ENCODE measurements at regions not wholly inside any gene's neighbourhood (a gene's known extent, or its start where the extent isn't known, plus 50 kb on each side); places are given as distances from the start of the nearest gene placed in this dataset.

- no peak overlapping the region for H3K9ac ChIP-seq (ENCODE audit: control insufficient read depth, extremely low read depth, insufficient read depth, low read length)
- dilution Hi-C loops (cut with MboI; ENCODE audit: extremely low pct_ligation_motif_present, low sequenced_read_pairs): no loop called here
- H3K4me3 ChIP-seq (ENCODE audit: control insufficient read depth in 2 of 3, extremely low read depth in 1 of 3, insufficient read depth in 2 of 3, low read depth in 1 of 3, low read length in 3 of 3): no peak overlapping the region
- H3K4me2 ChIP-seq (ENCODE audit: control insufficient read depth, extremely low read depth, insufficient read depth, low read depth, low read length): no peak overlapping the region
- peaks cover 18% of the 10 kb centered on the region for H3K4me1 ChIP-seq (ENCODE audit: control insufficient read depth, extremely low read depth, insufficient read depth, low read length)
- no peak overlapping the region for H3K27ac ChIP-seq (ENCODE audit: control insufficient read depth, insufficient read depth, low read length)
- H3K27me3 ChIP-seq (ENCODE audit: control insufficient read depth, extremely low read depth, insufficient read depth, low read length): no peaks in the 10 kb centered on the region
- H3K79me2 ChIP-seq (ENCODE audit: control insufficient read depth, insufficient read depth, low read length): no peaks in the 10 kb centered on the region
- DNase-seq (ENCODE audit: low read depth, low spot score) (no peak), FAIRE-seq (no peak)
- no peaks in the 10 kb centered on the region for H3K36me3 ChIP-seq (ENCODE audit: control insufficient read depth in 2 of 2, extremely low read depth in 1 of 2, insufficient read depth in 2 of 2, low read length in 2 of 2)
- TF ChIP-seq CTCF (optimal IDR thresholded peaks at IDR 0.05 in 1 of 3, IDR thresholded peaks at IDR 0.05 in 1 of 3, conservative IDR thresholded peaks at IDR 0.05 in 1 of 3; ENCODE audit: extremely low read depth in 1 of 3, insufficient read depth in 2 of 3, low read length in 3 of 3): no peak
- no peak for TF ChIP-seq EZH2 (IDR thresholded peaks at IDR 0.05; ENCODE audit: low read length)
- no peaks in the 10 kb centered on the region for H3K9me3 ChIP-seq (ENCODE audit: control insufficient read depth, low read depth, low read length)
- H4K20me1 ChIP-seq (ENCODE audit: control insufficient read depth, extremely low read depth, insufficient read depth, low read length): no peaks in the 10 kb centered on the region
- H2AFZ ChIP-seq (ENCODE audit: control insufficient read depth, low read length): no peak overlapping the region
- H3K9me1 ChIP-seq (ENCODE audit: control insufficient read depth, extremely low read depth, insufficient read depth, low read length): no peaks in the 10 kb centered on the region
These were observed 343.6 kb downstream of the LPIN1 start for GRCh38 chr2:12090072-12090471.

- H3K9me3 ChIP-seq (ENCODE audit: control insufficient read depth, low read depth, low read length): no peaks in the 10 kb centered on the region
- TF ChIP-seq CTCF (optimal IDR thresholded peaks at IDR 0.05 in 1 of 3, IDR thresholded peaks at IDR 0.05 in 1 of 3, conservative IDR thresholded peaks at IDR 0.05 in 1 of 3; ENCODE audit: extremely low read depth in 1 of 3, insufficient read depth in 2 of 3, low read length in 3 of 3) (no peak), EZH2 (IDR thresholded peaks at IDR 0.05; ENCODE audit: low read length) (no peak)
- H3K9ac ChIP-seq (ENCODE audit: control insufficient read depth, extremely low read depth, insufficient read depth, low read length): no peak overlapping the region
- no peak overlapping the region for H3K27ac ChIP-seq (ENCODE audit: control insufficient read depth, insufficient read depth, low read length)
- no peaks in the 10 kb centered on the region for H3K9me1 ChIP-seq (ENCODE audit: control insufficient read depth, extremely low read depth, insufficient read depth, low read length)
- no peak overlapping the region for H3K4me3 ChIP-seq (ENCODE audit: control insufficient read depth in 2 of 3, extremely low read depth in 1 of 3, insufficient read depth in 2 of 3, low read depth in 1 of 3, low read length in 3 of 3)
- no peaks in the 10 kb centered on the region for H4K20me1 ChIP-seq (ENCODE audit: control insufficient read depth, extremely low read depth, insufficient read depth, low read length)
- H3K4me1 ChIP-seq (ENCODE audit: control insufficient read depth, extremely low read depth, insufficient read depth, low read length): peaks cover 18% of the 10 kb centered on the region
- DNase-seq (ENCODE audit: low read depth, low spot score): no peak
- dilution Hi-C loops (cut with MboI; ENCODE audit: extremely low pct_ligation_motif_present, low sequenced_read_pairs): no loop called here
- H2AFZ ChIP-seq (ENCODE audit: control insufficient read depth, low read length): no peak overlapping the region
- no peak overlapping the region for H3K4me2 ChIP-seq (ENCODE audit: control insufficient read depth, extremely low read depth, insufficient read depth, low read depth, low read length)
- H3K36me3 ChIP-seq (ENCODE audit: control insufficient read depth in 2 of 2, extremely low read depth in 1 of 2, insufficient read depth in 2 of 2, low read length in 2 of 2): no peaks in the 10 kb centered on the region
- FAIRE-seq: no peak
- no peaks in the 10 kb centered on the region for H3K79me2 ChIP-seq (ENCODE audit: control insufficient read depth, insufficient read depth, low read length)
- no peaks in the 10 kb centered on the region for H3K27me3 ChIP-seq (ENCODE audit: control insufficient read depth, extremely low read depth, insufficient read depth, low read length)
These were observed 344.2 kb downstream of the LPIN1 start for GRCh38 chr2:12090590-12090989.
